ENCODE measurements at regions not wholly inside any gene's neighbourhood (a gene's known extent, or its start where the extent isn't known, plus 50 kb on each side); places are given as distances from the start of the nearest gene placed in this dataset.

GRCh38 chr5:13472842-13473241 lies 471.6 kb downstream of the DNAH5 start:
- no peak overlapping the region for H3K27ac ChIP-seq
- H3K9me3 ChIP-seq = no peaks in the 10 kb centered on the region
- no peak overlapping the region for H3K4me3 ChIP-seq
- no peaks in the 10 kb centered on the region for H3K27me3 ChIP-seq
- no peaks in the 10 kb centered on the region for H3K36me3 ChIP-seq
- no peaks in the 10 kb centered on the region for H3K4me1 ChIP-seq
- intact Hi-C loops (cut with DNase I; ENCODE audit: low total_unique reads) = loop anchor here (10.0 kb wide), 1 partner anchor 1708 kb away; no protein-coding TSS in a partner anchor
- no peak for TF ChIP-seq POLR2AphosphoS5 (IDR thresholded peaks at IDR 0.05)
- no peak for TF ChIP-seq POLR2A (IDR thresholded peaks at IDR 0.05)
- no peak for TF ChIP-seq CTCF (IDR thresholded peaks at IDR 0.05)
- no peak for DNase-seq (ENCODE audit: low spot score in 2 of 2)

DNA sequence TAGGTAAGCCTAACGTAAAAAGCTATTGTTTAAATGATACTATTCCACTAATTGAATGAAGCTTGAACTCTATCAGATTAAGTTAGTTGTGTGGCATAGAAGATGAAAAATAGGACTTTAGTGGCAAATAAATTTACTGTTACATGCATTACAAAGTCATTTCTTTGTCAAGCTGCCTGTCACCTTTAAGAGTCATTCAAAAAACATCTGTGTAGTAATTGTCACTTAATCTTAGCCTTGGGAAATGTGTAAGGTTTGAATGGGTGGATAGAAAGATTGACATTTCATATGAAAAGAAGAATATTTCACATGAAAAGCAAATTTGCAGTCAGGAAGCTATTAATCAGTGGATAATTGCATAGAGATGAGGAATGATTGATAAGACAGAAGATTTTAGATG lies 473.5 kb downstream of the DNAH5 start:
- no peaks in the 10 kb centered on the region for H3K36me3 ChIP-seq
- no peaks in the 10 kb centered on the region for H3K9me3 ChIP-seq
- no peaks in the 10 kb centered on the region for H3K27me3 ChIP-seq
- no peak overlapping the region for H3K4me3 ChIP-seq
- no peak for DNase-seq (ENCODE audit: low spot score in 2 of 2)
- no peak overlapping the region for H3K27ac ChIP-seq
- TF ChIP-seq CTCF (IDR thresholded peaks at IDR 0.05) (no peak), POLR2AphosphoS5 (IDR thresholded peaks at IDR 0.05) (no peak)
- no peaks in the 10 kb centered on the region for H3K4me1 ChIP-seq
- intact Hi-C loops (cut with DNase I; ENCODE audit: low total_unique reads) = loop anchor here (10.0 kb wide), 1 partner anchor 1706 kb away; no protein-coding TSS in a partner anchor

DNA sequence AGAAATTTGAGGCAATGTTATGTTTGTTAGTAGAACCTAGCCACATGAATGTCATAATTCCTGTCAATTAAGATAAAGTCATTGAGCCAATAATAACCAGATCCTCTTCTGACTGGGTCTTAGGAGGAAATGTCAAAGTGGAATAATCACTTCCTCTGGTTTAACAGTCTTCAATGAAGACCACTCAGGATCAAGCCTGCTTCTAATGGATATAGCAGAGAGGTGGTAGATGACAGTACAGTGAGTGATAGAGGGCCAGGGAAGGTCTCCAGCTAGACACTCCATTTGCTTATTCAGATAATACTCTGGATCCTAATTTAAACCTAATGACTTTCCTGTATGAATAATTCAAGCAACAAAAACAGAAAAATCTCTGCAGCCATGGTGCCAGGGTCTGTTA lies 474.2 kb downstream of the DNAH5 start:
- Histone ChIP-seq H3K27me3 (no peaks in the 10 kb centered on the region), H3K36me3 (no peaks in the 10 kb centered on the region), H3K27ac (no peak overlapping the region), H3K4me1 (no peaks in the 10 kb centered on the region), H3K9me3 (no peaks in the 10 kb centered on the region), H3K4me3 (no peak overlapping the region)
- TF ChIP-seq POLR2A (IDR thresholded peaks at IDR 0.05) = no peak
- no peak for TF ChIP-seq POLR2AphosphoS5 (IDR thresholded peaks at IDR 0.05)
- no peak for TF ChIP-seq CTCF (IDR thresholded peaks at IDR 0.05)
- intact Hi-C loops (cut with DNase I; ENCODE audit: low total_unique reads) = loop anchor here (10.0 kb wide), 1 partner anchor 1705 kb away; no protein-coding TSS in a partner anchor
- no peak for DNase-seq (ENCODE audit: low spot score in 2 of 2)

- H3K4me3 ChIP-seq = no peak overlapping the region
- no peaks in the 10 kb centered on the region for H3K9me3 ChIP-seq
- intact Hi-C loops (cut with DNase I; ENCODE audit: low total_unique reads) = no loop called here
- TF ChIP-seq POLR2AphosphoS5 (IDR thresholded peaks at IDR 0.05) (no peak), CTCF (IDR thresholded peaks at IDR 0.05) (no peak), POLR2A (IDR thresholded peaks at IDR 0.05) (no peak)
- H3K27me3 ChIP-seq = no peaks in the 10 kb centered on the region
- no peak overlapping the region for H3K27ac ChIP-seq
- H3K4me1 ChIP-seq = no peaks in the 10 kb centered on the region
- DNase-seq (ENCODE audit: low spot score in 2 of 2) = no peak
- H3K36me3 ChIP-seq = no peaks in the 10 kb centered on the region
Observed at GRCh38 chr5:13464532-13465193, 479.8 kb downstream of the DNAH5 start.

DNA sequence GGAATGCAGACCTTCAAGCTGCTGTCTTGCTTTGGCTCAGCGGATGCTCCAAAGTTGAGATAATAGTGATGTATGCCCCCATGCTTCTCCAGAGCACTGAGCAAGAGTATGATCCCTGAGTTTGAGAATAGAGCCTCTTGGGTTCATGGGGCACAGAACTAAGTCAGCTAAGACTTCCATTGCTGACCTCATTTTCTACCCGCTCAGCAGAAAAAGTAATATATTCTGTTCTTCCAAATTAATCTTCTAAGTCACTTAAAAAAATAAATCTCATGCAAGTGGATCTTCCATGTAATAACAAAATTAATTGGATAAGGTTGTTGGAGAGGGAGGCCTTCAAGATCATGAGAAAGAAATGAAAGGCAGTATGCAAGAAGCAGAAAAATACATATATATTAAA lies 483.9 kb downstream of the DNAH5 start:
- H3K9me3 ChIP-seq = no peaks in the 10 kb centered on the region
- no peaks in the 10 kb centered on the region for H3K36me3 ChIP-seq
- H3K27me3 ChIP-seq = no peaks in the 10 kb centered on the region
- H3K4me3 ChIP-seq = no peak overlapping the region
- intact Hi-C loops (cut with DNase I; ENCODE audit: low total_unique reads) = no loop called here
- no peak for DNase-seq (ENCODE audit: low spot score in 2 of 2)
- TF ChIP-seq POLR2A (IDR thresholded peaks at IDR 0.05) (no peak), CTCF (IDR thresholded peaks at IDR 0.05) (no peak), POLR2AphosphoS5 (IDR thresholded peaks at IDR 0.05) (no peak)
- no peaks in the 10 kb centered on the region for H3K4me1 ChIP-seq
- no peak overlapping the region for H3K27ac ChIP-seq

All from breast epithelium (tissue), 4 donors.